ENCODE measurements at regions not wholly inside any gene's neighbourhood (a gene's known extent, or its start where the extent isn't known, plus 50 kb on each side); places are given as distances from the start of the nearest gene placed in this dataset.
"Not testable (repeated sequence)": the region's sequence is repeated elsewhere in the genome, so short reads cannot be mapped to it uniquely, and the experiment has no call there.

GRCh38 chr5:28402590-28403301 lies 1364.4 kb upstream of the CDH9 start:
- no peak for DNase-seq (ENCODE audit: low spot score)

DNA sequence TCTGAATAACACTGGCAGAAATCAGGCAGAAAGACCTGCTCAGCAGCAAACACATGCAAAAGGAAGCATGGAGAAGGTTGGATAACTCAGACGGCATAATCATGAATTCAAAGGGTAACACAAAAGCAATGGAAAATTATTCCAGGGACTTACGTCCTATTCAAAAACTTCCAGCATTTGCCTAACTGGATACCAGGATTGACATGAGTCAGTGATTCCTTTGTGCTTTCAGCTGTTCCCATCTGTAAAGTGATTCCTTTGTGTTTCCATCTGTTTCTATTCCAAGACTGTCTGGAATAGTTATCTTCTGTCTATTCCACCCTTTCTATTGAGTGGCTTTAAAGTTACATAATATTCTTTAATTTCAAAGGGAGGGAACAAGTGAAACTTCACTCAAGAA lies 1361.7 kb upstream of the CDH9 start:
- no peak for DNase-seq (ENCODE audit: low spot score)

DNA sequence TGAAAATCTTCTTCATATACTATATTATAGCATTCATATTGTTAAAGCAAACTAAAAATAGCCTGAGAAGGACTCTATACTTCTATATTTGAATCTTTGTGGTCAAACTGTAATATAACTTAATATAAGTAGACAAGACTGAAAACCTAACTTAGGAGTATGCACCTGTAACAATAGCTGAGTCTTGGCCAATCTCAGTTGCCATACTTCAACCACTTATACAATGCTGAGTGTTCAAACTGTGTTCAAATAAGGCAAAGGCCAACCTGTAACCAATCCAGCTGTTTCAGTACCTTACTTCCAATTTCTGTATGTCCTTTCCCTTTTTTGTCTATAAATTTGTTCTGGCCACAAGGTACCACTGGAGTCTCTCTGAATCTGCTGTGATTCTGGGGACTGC lies 1360.8 kb upstream of the CDH9 start:
- DNase-seq (ENCODE audit: low spot score) = no peak

DNA sequence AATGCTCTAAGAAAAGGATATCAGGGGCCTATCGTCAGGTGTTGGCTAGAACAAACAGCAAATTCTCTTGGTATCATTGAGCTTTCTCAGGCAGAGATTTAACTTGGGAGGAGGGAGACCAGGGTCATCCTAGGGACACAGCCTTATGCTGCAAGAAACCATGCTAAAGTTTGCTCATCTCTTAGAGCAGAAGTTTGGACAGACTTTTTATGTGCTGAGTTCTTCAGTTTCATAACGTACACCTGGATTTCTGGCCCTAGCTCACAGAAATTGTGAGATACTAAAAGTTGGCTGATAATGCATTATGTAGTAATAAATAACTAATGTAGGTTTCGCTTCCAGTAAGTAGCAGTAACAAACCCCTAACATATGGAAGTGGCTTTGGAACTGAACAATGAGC lies 1359.8 kb upstream of the CDH9 start:
- DNase-seq (ENCODE audit: low spot score) = no peak

- DNase-seq (ENCODE audit: low spot score) = no peak
These were observed 1359.1 kb upstream of the CDH9 start for GRCh38 chr5:28397502-28397941.

GRCh38 chr5:28391277-28391676 lies 1352.9 kb upstream of the CDH9 start:
- DNase-seq (ENCODE audit: low spot score) = no peak

DNA sequence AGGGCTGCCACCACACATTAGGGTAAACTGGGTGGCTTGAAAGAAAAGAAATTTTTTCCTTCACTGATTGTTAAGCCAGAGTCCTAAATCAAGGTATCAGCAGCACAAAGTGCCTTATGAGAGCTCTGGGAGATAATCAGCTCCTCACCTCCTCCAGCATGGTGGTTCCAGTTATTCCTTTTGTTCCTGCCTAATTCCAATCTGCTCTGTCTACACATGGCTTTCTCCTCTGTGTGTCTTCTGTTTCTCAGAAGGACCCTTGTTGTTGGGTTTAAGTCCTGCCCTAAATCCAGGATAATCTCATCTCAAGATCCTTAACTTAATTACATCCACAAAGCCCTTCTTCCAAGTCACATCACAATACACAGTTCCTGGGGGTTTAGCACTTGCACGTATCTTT lies 1352.0 kb upstream of the CDH9 start:
- no peak for DNase-seq (ENCODE audit: low spot score)

DNA sequence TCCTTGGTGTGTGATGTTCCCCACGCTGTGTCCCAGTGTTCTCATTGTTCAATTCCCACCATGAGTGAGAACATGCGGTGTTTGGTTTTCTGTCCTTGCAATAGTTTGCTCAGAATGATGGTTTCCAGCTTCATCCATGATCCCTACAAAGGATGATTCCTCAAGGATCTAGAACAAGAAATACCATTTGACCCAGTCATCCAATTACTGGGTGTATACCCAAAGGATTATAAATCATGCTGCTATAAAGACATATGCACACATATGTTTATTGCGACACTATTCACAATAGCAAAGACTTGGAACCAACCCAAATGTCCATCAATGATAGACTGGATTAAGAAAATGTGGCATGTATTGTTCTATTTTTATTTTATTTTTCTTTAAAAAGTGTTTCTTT lies 1351.3 kb upstream of the CDH9 start:
- DNase-seq (ENCODE audit: low spot score) = not testable (repeated sequence)

DNA sequence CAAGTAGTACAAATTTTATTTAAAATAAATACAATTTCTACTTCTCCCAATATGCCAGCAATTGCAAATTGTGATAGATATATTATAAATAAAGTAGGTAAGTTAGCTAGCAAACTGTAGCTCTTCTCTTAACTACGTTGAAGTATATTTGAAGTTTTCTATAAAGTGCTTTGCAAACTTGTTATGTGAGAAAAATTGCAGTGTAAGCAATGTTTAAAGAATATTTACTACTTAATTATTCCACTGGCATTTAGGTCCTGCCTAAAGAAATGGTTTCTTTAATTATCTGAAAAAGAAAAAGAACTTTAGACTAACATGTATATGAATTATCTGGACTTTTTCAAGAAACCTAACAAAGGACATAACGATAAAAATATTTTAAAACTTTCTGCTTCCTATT lies 1350.0 kb upstream of the CDH9 start:
- DNase-seq (ENCODE audit: low spot score) = no peak

DNA sequence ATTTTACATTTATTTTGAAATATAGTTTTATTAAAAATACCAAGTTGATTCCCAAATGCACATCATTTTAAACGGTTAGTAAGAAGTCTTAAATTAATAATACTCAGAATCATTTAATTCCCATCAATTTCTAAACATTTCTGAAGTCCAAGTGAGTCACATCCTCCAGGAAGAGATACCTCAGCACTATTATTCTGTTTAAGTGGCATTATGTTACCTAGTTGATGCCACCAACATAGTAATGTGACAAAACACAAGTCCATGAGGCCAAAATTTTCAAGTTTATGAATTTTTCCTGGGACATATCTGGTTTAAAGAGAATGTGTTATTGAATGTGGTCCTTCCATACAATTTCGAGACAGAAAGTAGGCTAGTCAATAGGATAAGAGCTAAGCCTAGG lies 1348.3 kb upstream of the CDH9 start:
- no peak for DNase-seq (ENCODE audit: low spot score)

DNA sequence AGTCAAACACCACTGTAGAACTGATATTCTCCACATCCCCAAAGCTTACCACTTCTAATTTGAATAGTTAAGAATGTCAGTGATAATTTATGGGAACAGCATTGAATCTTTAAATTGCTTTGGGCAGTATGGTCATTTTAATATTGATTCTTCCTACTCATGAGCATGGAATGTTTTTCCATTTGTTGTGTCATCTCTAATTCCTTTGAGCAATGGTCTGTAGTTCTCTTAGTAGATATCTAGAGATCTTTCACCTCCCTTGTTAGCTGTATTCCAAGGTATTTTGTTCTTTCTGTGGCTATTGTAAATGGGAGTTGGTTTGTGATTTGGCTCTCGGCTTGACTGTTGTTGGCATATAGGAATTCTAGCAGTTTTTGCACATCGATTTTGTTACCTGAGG lies 1341.8 kb upstream of the CDH9 start:
- DNase-seq (ENCODE audit: low spot score) = no peak

DNA sequence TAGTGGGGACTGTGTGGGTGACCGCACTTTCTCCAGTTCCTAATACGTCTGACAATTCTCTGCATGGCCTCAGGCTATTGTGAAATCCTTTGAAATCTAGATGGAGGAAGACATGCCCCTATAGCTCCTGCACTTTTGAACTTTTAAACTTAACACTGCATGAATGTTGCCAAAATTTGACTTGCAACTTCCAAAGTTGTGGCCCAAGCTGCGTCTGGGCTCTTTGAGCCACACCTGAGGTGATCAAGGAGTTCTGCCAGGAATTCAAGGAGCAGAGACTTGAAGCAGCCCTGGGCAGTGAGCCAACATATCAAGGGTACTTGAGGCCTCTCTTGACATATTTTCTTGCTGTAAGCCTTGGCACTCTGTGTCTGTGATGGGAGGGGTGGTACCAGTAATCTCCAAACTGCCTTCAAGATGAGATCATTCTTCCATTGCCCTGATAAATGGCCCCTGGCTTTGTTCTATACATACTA lies 1336.1 kb upstream of the CDH9 start:
- no peak for DNase-seq (ENCODE audit: low spot score)

DNA sequence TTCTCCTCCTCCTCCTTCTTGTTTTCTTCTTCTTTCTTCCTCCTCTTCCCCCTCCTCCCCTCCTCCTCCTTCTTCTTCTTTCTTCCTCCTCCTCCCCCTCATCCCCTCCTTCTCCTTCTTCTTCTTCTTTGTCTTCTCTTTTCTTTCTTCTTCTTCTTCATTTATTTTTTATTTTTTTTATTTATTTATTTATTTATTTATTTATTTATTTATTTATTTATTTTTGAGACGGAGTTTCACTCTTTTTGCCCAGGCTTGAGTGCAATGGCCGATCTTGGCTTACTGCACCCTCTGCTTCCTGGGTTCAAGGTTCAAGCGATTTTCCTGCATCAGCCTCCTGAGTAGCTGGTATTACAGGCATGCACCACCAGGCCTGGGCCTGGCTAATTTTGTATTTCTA lies 1332.5 kb upstream of the CDH9 start:
- no peak for DNase-seq (ENCODE audit: low spot score)

- DNase-seq (ENCODE audit: low spot score) = no peak
These were observed 1331.0 kb upstream of the CDH9 start for GRCh38 chr5:28369418-28369817.

- no peak for DNase-seq (ENCODE audit: low spot score)
These were observed 1317.4 kb upstream of the CDH9 start for GRCh38 chr5:28355831-28356230.

- DNase-seq (ENCODE audit: low spot score) = no peak
These were observed 1308.3 kb upstream of the CDH9 start for GRCh38 chr5:28346696-28347095.

- DNase-seq (ENCODE audit: low spot score) = peak; percentile 7
These were observed 1306.5 kb upstream of the CDH9 start for GRCh38 chr5:28344836-28345433.

DNA sequence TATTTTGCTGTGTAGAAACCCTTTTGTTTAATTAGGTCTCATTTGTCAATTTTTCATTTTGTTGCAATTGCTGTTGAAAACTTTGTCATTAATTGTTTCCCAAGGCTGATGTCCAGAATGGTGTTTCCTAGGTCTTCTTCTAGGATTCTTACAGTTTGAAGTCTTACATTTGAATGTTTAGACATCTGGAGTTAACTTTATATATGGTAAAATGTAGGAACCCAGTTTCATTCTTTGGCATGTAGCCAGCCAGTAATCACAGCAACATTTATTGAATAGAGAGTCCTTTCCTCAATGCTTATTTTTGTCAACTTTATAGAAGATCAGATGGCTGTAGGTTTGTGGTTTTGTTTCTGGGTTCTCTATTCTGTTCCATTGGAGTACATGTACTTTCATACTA lies 1290.8 kb upstream of the CDH9 start:
- DNase-seq (ENCODE audit: low spot score) = no peak

DNA sequence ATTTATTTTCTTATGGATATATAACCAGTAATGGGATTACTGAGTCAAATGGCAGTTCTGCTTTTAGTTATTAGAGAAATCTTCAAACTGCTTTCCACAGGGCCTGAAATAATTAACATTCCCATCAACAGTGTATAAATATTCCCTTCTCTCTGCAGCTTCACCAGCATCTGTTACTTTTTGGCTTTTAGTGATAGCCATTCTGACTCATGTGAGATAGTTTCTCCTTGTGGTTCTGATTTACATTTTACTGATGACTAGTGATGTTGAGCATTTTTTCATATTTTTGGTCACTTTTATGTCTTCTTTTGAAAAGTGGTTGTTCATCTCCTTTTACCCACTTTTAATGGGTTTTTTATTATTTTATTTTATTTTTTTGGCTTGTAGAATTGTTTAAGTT lies 1290.3 kb upstream of the CDH9 start:
- no peak for DNase-seq (ENCODE audit: low spot score)

GRCh38 chr5:28324174-28324573 lies 1285.8 kb upstream of the CDH9 start:
- no peak for DNase-seq (ENCODE audit: low spot score)

DNA sequence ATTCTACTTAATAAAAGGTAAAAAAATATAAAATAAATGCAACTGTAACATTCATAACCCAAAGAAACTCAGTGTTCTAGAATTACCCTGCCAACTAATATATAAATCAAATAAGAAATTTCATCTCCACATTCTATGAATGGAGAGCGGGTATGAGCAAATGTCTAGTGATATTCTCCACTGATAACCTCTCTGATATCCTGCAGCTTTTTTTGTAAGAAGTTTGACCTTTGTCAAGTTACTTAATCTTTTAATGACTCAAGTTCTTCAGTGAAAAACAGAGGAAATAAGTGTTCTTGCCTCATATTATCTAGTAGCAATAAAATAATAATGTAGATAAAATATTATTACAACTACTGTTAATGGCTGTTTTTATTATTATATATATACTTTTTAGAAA lies 1275.6 kb upstream of the CDH9 start:
- DNase-seq (ENCODE audit: low spot score) = no peak

GRCh38 chr5:28313321-28313951 lies 1275.0 kb upstream of the CDH9 start:
- no peak for DNase-seq (ENCODE audit: low spot score)

- DNase-seq (ENCODE audit: low spot score) = no peak
These were observed 1272.3 kb upstream of the CDH9 start for GRCh38 chr5:28310696-28311095.

- DNase-seq (ENCODE audit: low spot score) = no peak
These were observed 1267.5 kb upstream of the CDH9 start for GRCh38 chr5:28305891-28306290.

Data from cerebellar cortex (tissue), 1 donor.